Bronchial epithelial cell (primary cell): ENCODE measurements at regions not wholly inside any gene's neighbourhood (a gene's known extent, or its start where the extent isn't known, plus 50 kb on each side); places are given as distances from the start of the nearest gene placed in this dataset.

Experiments used
- DNase-seq: peaks from one replicate; pipeline ENCODE4 v3.0.0-alpha.2; 2010; ENCODE audit warnings: low read depth
- FAIRE-seq: peaks from 2 replicates; lab custom pipeline; 2011; peaks lifted over from hg19 to GRCh38; lab: Jason Lieb, UNC
- H3K27me3 ChIP-seq: 2 replicates; pipeline ENCODE4 v1.5.1; 2011; ENCODE audit warnings: low read length; ENCODE audit not compliant: control insufficient read depth, insufficient read depth
- H3K36me3 ChIP-seq: 2 replicates; pipeline ENCODE4 v1.5.1; 2011; ENCODE audit warnings: low read length; ENCODE audit not compliant: control insufficient read depth, insufficient read depth
- H3K4me3 ChIP-seq: 2 replicates; pipeline ENCODE4 v1.5.1; 2011; ENCODE audit warnings: mild to moderate bottlenecking, low read depth, low read length, control low read depth
- CTCF ChIP-seq: IDR thresholded peaks from 2 replicates; pipeline ENCODE4 v1.5.1; 2011; ENCODE audit warnings: mild to moderate bottlenecking, moderate library complexity, low read length, control low read depth, inconsistent platforms; ENCODE audit not compliant: insufficient read depth, severe bottlenecking

- Histone ChIP-seq H3K27me3 (no peaks in the 10 kb centered on the region), H3K36me3 (no peaks in the 10 kb centered on the region), H3K4me3 (no peak overlapping the region)
- DNase-seq (no peak), FAIRE-seq (no peak)
- no peak for TF ChIP-seq CTCF
Measured at GRCh38 chr13:59566561-59566960, 597.2 kb downstream of the DIAPH3 start.

GRCh38 chr13:59568306-59568705 is 595.4 kb downstream of the DIAPH3 start:
- no peak overlapping the region for H3K4me3 ChIP-seq
- no peaks in the 10 kb centered on the region for H3K36me3 ChIP-seq
- DNase-seq (no peak), FAIRE-seq (no peak)
- no peaks in the 10 kb centered on the region for H3K27me3 ChIP-seq
- no peak for TF ChIP-seq CTCF

GRCh38 chr13:59570204-59570603 is 593.5 kb downstream of the DIAPH3 start:
- no peak for FAIRE-seq
- no peak for DNase-seq
- Histone ChIP-seq H3K36me3 (no peaks in the 10 kb centered on the region), H3K4me3 (no peak overlapping the region), H3K27me3 (no peaks in the 10 kb centered on the region)
- TF ChIP-seq CTCF = no peak

- Histone ChIP-seq H3K4me3 (no peak overlapping the region), H3K36me3 (no peaks in the 10 kb centered on the region), H3K27me3 (peaks cover 1% of the 10 kb centered on the region)
- no peak for FAIRE-seq
- TF ChIP-seq CTCF = no peak
- DNase-seq = no peak
Measured at GRCh38 chr13:59584101-59584500, 579.6 kb downstream of the DIAPH3 start.

GRCh38 chr13:59584761-59585670 is 578.7 kb downstream of the DIAPH3 start:
- Histone ChIP-seq H3K4me3 (no peak overlapping the region), H3K27me3 (peaks cover 1% of the 10 kb centered on the region), H3K36me3 (no peaks in the 10 kb centered on the region)
- no peak for TF ChIP-seq CTCF
- no peak for FAIRE-seq
- DNase-seq = no peak
